Effector memory CD8-positive, alpha-beta T cell (primary cell): ENCODE measurements at regions not wholly inside any gene's neighbourhood (a gene's known extent, or its start where the extent isn't known, plus 50 kb on each side); places are given as distances from the start of the nearest gene placed in this dataset.
A peak's percentile ranks its signal among the peaks of the same experiment; 100 is the strongest.

Source experiments
- ATAC-seq: fragments of 150-1000 bp; cut with Tn5 transposase; replicated peaks from 2 replicates; pipeline ENCODE4 v1.10.0; 2021; ENCODE audit warnings: mild to moderate bottlenecking, moderate library complexity
- DNase-seq, 3 experiments: peaks; one replicate each; pipeline ENCODE4 v3.0.0; 2021
- H3K27ac Mint-ChIP-seq, 2 donors: one replicate each; pipeline ENCODE4 v1.8.0; 2022; ENCODE audit warnings: mild to moderate bottlenecking in 2 of 2, mixed read lengths in 2 of 2, moderate library complexity in 2 of 2
- H3K27me3 Mint-ChIP-seq, 2 donors: one replicate each; pipeline ENCODE4 v1.8.0; 2022; ENCODE audit warnings: mixed read lengths in 2 of 2
- H3K36me3 Mint-ChIP-seq: one replicate; pipeline ENCODE4 v1.8.0; 2022; ENCODE audit warnings: mild to moderate bottlenecking, moderate library complexity, mixed read lengths; ENCODE audit not compliant: insufficient read depth
- H3K4me1 Mint-ChIP-seq, 2 donors: one replicate each; pipeline ENCODE4 v1.8.0; 2022; ENCODE audit warnings: low read depth in 2 of 2, mixed read lengths in 2 of 2
- H3K4me3 Mint-ChIP-seq, 2 donors: one replicate each; pipeline ENCODE4 v1.8.0; 2022; ENCODE audit warnings: mild to moderate bottlenecking in 2 of 2, mixed read lengths in 2 of 2, moderate library complexity in 2 of 2
- H3K9me3 Mint-ChIP-seq, 2 donors: one replicate each; pipeline ENCODE4 v1.8.0; 2022; ENCODE audit warnings: mixed read lengths in 2 of 2

DNA sequence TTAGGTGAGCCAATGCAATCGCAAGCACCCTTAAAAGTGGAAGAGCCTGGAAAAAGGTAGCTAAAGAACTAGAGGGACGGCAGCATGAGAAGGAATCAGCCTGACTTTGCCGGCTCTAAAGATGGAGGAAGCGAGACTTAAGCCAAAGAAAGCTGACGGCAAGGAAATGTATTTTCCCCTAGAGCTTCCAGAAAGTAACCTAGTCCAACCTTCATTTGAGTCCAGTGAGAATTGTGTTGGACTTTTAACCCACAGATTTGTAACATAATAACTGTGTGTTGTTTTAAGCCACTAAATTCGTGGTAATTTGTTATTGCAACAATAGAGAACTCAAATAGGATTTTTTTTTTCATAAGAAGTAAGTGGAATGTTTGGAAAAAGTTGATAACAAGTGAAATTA, 212.7 kb upstream of the C1QTNF7 start:
- H3K4me1 Mint-ChIP-seq: no peaks in the 10 kb centered on the region
- H3K27ac Mint-ChIP-seq: no peak overlapping the region
- no peaks in the 10 kb centered on the region for H3K9me3 Mint-ChIP-seq
- H3K4me3 Mint-ChIP-seq: no peak overlapping the region
- no peak for DNase-seq
- no peaks in the 10 kb centered on the region for H3K36me3 Mint-ChIP-seq
- peaks cover 21 to 27% of the 10 kb centered on the region in 2 donors for H3K27me3 Mint-ChIP-seq
- ATAC-seq: no peak

DNA sequence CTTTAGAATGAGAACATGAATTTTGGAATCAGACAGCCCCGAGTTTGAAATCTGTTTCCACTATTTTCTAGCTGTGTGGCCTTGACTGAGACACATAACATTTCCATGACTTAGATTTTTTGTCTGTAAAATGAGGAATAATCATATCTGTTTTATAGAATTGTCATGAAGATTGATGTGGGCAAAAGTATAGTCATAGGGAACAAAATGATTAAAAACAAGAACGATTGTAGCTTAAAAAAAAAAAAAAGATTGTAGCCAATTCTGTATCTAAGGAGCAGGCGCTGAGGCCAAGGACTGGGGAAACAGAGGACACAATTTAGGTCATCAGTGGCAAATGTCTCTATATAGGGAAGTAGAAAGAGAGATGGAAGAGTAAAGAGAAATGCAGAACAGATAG, 201.6 kb upstream of the C1QTNF7 start:
- Mint-ChIP-seq H3K27me3 (no peaks in the 10 kb centered on the region), H3K4me3 (no peak overlapping the region), H3K4me1 (no peaks in the 10 kb centered on the region), H3K27ac (no peak overlapping the region), H3K36me3 (no peaks in the 10 kb centered on the region), H3K9me3 (no peaks in the 10 kb centered on the region)
- DNase-seq (no peak), ATAC-seq (no peak)

DNA sequence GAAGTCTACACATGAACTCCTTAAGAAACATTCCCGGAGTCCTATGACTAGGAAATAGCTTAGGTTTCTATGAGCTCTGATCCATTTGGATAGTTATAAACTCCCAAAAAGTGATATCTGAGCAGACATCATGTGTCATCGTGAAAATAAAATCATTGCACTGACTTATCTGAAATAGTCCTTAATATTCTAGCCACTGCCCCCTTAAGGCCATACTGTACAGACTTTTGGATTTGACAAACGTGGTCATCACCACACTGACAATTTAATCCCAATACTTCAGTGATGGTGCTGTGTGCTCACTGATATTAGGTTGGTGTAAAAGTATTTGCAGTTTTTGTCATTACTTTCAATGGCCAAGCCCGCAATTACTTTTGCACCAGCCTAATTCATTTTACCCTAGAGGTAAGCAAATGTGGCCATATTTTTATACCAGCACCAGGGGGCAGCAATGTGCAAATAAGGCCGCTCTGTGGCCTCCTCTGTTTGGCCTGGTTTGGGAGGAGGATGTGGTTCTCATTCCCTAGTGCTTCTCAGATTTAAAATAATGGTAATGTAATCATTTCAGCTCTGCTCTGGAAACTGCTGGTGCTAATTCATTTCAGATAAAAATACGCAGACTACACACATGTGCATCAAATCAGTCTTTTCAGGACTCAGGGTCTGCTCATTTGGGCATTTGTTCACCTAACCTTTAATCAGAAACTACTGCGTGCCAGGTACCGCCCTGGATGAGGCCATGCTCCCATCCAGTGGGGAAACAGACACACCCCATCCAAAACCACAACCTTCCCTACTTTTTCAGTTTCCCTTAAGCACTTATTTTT, 196.4 kb upstream of the C1QTNF7 start:
- no peaks in the 10 kb centered on the region for H3K27me3 Mint-ChIP-seq
- no peaks in the 10 kb centered on the region for H3K36me3 Mint-ChIP-seq
- H3K4me1 Mint-ChIP-seq: peaks cover 18 to 19% of the 10 kb centered on the region in 2 donors
- no peak overlapping the region for H3K4me3 Mint-ChIP-seq
- no peaks in the 10 kb centered on the region for H3K9me3 Mint-ChIP-seq
- H3K27ac Mint-ChIP-seq: no peak overlapping the region
- peak; percentile 60 to 67 (median 62) for DNase-seq
- ATAC-seq: peak; percentile 88

DNA sequence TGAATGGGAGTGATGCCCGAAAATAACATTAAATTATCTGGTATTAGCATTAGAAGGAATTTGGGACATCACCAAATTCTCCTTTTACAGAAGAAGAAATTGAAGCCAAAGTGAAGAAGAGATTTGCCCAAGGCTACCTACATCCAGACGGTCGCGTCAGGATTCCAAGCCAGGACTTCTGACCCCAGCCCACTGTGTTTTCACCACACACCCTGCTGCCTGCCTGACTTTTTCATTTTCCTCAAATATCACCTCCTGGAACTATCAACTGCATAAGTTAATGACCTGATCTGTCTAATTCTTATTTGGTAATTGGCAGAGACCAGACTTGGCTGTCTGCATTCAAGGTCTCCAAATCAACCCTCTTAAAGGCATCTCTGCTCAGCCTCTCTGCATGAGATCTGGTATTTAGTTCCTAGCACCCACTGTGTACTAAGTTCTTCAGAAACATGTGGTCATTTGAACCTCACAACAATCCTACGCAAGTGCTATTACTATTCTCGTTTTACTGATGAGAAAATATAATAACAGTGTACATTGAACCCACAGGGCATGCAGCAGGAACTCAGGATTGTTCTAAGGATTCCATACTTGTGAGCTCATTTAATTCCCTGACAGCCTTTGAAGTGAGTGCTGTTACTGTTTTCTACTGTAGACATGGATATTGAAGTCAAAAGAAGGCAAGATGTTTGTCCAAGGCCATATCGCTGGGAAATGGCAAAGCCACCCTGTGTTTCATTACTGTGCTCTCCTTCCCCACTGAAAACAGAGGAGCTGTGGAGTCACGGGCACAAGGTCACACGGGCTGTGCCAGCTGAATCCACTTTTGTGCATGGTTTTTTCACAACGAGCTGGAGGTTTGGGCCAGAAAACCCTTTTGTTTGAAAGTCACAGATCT, 195.2 kb upstream of the C1QTNF7 start:
- no peak for ATAC-seq
- no peaks in the 10 kb centered on the region for H3K36me3 Mint-ChIP-seq
- peak overlapping the region in 1 of 2 donors; percentile 55 for H3K4me3 Mint-ChIP-seq
- H3K9me3 Mint-ChIP-seq: no peaks in the 10 kb centered on the region
- H3K27me3 Mint-ChIP-seq: no peaks in the 10 kb centered on the region
- DNase-seq: no peak
- peaks cover 18 to 19% of the 10 kb centered on the region in 2 donors for H3K4me1 Mint-ChIP-seq
- peak overlapping the region; percentile 76 to 82 for H3K27ac Mint-ChIP-seq

DNA sequence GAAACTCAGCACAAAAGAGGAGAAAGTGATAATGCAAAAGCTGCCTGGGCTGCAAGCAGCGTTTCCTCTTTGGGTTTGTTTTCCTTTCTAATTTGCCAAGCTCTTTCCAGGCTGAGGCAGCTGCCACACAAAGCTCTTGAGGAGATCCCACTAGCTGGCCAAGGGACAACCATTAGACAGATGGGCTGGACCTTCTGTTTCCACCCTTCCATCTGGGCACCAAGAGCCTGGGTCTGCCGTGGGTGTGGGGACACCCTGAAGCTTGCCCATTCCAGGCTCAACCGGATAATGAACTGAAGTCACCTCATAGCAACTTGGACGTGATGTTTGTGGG, 194.6 kb upstream of the C1QTNF7 start:
- ATAC-seq: no peak
- H3K4me3 Mint-ChIP-seq: peak overlapping the region; percentile 51 to 55
- no peaks in the 10 kb centered on the region for H3K9me3 Mint-ChIP-seq
- H3K27ac Mint-ChIP-seq: peak overlapping the region; percentile 76 to 82
- H3K36me3 Mint-ChIP-seq: no peaks in the 10 kb centered on the region
- DNase-seq: no peak
- peaks cover 18 to 19% of the 10 kb centered on the region in 2 donors for H3K4me1 Mint-ChIP-seq
- H3K27me3 Mint-ChIP-seq: no peaks in the 10 kb centered on the region

DNA sequence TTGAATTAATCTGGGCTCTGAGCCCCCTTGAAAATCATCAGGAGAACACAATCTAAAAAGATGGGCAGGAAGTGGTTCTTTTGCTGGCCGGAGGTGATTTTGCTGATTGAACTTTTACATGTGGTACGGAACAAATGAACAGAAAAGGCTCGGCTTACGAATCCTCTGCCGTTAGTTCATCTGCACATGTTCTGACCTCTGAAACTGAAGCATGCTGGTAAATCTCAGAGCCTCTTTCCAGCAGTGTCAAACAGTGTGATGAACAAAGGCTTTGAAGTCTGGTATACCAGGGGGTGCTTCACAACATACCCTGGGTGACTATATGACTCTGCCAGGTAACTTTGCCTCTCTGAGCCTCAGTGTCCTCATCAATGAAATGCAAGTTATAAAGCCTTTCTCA, 194.2 kb upstream of the C1QTNF7 start:
- H3K27me3 Mint-ChIP-seq: no peaks in the 10 kb centered on the region
- no peaks in the 10 kb centered on the region for H3K9me3 Mint-ChIP-seq
- peak overlapping the region; percentile 76 to 82 for H3K27ac Mint-ChIP-seq
- DNase-seq (no peak), ATAC-seq (peak; percentile 53)
- peak overlapping the region; percentile 51 to 55 for H3K4me3 Mint-ChIP-seq
- H3K4me1 Mint-ChIP-seq: peaks cover 18 to 19% of the 10 kb centered on the region in 2 donors
- no peaks in the 10 kb centered on the region for H3K36me3 Mint-ChIP-seq

DNA sequence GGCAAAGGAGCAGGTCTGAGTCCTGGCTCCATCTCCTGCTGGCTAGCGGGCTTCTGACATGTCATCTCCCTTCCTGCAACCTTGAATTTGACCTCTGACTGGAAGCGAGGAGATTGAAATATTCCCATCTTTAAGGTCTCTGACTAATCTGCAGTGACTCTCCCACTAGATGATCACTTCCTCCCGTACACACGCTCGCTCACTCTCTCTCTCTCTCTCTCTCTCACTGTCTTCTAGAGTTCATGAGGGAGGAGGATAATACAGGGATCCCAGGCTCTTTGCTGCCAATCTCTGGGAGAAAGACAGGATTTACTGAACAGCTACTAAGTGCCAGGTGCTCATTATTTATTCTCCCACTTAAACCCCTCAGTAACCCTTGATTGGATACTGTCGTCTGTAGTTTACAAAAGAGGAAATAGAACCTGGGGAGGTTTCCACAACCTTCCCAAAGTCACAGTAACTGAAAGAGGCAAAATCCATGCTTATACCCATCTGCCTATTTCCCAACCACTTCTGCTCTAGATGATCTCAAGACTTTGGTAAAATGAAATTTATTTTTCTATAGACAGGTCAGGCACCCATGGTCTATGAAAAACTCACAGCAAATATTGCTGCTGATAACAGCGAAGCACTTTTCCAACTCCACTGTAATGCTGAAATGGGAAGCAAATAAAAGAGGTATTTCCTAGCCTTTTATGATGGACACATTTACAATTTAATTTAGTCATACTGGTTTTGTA, 193.5 kb upstream of the C1QTNF7 start:
- DNase-seq: no peak
- H3K4me3 Mint-ChIP-seq: peak overlapping the region; percentile 6 to 55
- no peaks in the 10 kb centered on the region for H3K36me3 Mint-ChIP-seq
- H3K27ac Mint-ChIP-seq: peak overlapping the region; percentile 76 to 82
- no peaks in the 10 kb centered on the region for H3K9me3 Mint-ChIP-seq
- H3K4me1 Mint-ChIP-seq: peaks cover 18 to 19% of the 10 kb centered on the region in 2 donors
- H3K27me3 Mint-ChIP-seq: no peaks in the 10 kb centered on the region
- no peak for ATAC-seq

DNA sequence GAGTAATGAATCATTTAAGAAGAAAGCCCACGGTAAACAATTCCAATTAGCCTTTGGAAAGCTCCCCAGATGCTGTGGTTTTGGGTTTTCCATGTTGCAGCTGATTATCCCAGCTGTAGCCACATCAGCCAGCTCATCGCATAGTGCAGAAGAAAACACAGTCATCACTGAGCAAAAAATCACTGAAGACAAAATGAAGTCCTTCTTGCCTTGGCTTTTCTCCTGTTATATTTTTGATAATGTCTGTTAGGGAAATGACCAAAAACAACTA, 193.0 kb upstream of the C1QTNF7 start:
- Mint-ChIP-seq H3K27me3 (no peaks in the 10 kb centered on the region), H3K9me3 (no peaks in the 10 kb centered on the region)

DNA sequence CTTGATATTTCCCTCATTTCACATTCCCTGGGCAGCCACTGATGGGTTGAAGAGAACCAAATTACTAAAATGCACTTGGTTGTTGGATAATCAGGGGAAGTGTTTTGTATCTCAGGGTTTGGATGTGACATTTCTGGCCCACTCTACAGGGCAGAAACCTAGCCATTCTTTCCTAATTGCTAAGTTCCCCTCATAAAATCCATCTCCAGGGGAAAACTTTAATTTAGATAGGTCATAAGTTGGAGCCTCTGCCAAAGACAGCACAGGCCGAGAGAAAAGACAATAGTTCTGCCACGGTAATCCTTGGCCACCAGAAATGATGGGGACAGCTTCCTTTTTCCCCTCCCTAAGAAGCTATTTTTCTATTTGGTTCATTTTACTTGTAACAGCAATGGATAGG, 192.7 kb upstream of the C1QTNF7 start:
- DNase-seq (no peak), ATAC-seq (no peak)
- H3K4me3 Mint-ChIP-seq: no peak overlapping the region
- H3K4me1 Mint-ChIP-seq: peaks cover 18 to 19% of the 10 kb centered on the region in 2 donors
- H3K27ac Mint-ChIP-seq: no peak overlapping the region
- no peaks in the 10 kb centered on the region for H3K27me3 Mint-ChIP-seq
- no peaks in the 10 kb centered on the region for H3K36me3 Mint-ChIP-seq
- H3K9me3 Mint-ChIP-seq: no peaks in the 10 kb centered on the region

More for the DNA sequence above, 193.0 kb upstream of the C1QTNF7 start:
- Mint-ChIP-seq H3K36me3 (no peaks in the 10 kb centered on the region), H3K4me1 (peaks cover 18 to 19% of the 10 kb centered on the region in 2 donors), H3K27ac (peak overlapping the region in 1 of 2 donors; percentile 76), H3K4me3 (no peak overlapping the region)
- no peak for DNase-seq
- ATAC-seq: no peak

DNA sequence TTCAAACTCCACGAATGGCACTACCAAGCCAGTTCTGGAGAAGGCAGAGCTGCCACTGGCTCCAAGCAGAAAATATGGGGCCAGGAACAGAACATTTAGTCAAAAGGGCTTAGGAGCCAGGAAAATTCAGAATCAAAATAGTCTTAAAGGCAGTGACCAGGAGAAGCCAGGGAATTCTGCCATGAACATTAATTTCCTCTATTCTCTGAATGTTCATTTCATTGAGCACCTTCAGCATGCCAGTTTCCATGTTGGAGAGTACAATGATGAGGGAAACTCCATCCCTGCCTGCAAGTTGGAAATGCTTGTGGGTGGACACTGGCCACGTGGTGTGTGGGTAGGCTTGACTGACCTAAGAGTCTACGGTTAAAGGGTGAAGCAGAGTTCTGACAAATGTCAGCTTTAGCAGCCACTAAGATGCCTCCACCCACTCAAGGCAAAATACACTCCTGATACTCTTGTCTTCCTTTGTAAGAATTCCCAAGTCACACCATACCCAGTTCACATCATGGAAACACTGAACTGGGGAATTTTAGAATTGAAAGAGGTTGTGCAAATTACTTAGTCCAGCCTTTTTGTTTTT, 190.1 kb upstream of the C1QTNF7 start:
- Mint-ChIP-seq H3K9me3 (no peaks in the 10 kb centered on the region), H3K36me3 (no peaks in the 10 kb centered on the region), H3K4me3 (no peak overlapping the region), H3K4me1 (peaks cover 16 to 17% of the 10 kb centered on the region in 2 donors), H3K27ac (no peak overlapping the region), H3K27me3 (no peaks in the 10 kb centered on the region)
- ATAC-seq (no peak), DNase-seq (no peak)

DNA sequence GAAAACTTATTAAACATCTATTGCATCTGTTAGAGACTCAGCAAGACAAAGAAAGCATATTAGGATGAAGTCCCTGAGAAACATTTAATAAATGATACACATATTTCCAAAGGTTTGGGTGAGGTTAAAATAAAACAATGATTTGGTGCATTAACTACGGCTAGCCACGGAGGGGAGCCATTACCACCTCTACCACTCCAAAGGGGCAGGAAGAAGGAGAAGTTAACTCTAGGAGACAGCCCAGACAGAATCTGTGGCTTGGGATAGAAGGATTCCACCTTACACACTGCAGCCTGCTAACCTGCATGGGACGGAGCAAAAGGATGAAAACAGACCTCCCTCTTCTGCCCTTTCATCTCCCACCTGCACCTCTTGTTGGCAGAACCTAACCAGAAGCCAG, 189.1 kb upstream of the C1QTNF7 start:
- Mint-ChIP-seq H3K9me3 (no peaks in the 10 kb centered on the region), H3K4me1 (peaks cover 6 to 7% of the 10 kb centered on the region in 2 donors), H3K27me3 (no peaks in the 10 kb centered on the region), H3K36me3 (no peaks in the 10 kb centered on the region), H3K4me3 (no peak overlapping the region), H3K27ac (no peak overlapping the region)
- ATAC-seq (no peak), DNase-seq (no peak)

DNA sequence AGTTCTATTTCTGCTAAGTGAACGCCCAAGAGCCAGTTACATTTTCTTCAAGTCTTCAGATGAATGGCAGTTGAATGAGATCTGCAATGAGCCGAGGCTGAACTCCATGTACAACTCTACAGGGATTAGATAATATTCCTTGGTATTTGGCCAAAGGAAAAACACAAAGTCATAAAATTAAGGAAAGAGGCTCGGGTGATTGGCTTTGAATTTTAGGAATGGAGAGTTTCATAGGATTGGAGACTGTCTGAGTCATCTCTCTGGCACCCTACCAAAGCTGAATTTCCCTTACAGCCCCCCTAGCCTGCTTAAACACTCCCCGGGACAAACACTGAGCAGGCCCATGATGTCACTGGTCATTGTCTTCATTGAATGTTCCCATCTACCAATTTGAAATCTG, 188.0 kb upstream of the C1QTNF7 start:
- no peaks in the 10 kb centered on the region for H3K36me3 Mint-ChIP-seq
- no peaks in the 10 kb centered on the region for H3K27me3 Mint-ChIP-seq
- H3K9me3 Mint-ChIP-seq: no peaks in the 10 kb centered on the region
- no peak for DNase-seq
- no peak overlapping the region for H3K27ac Mint-ChIP-seq
- no peak overlapping the region for H3K4me3 Mint-ChIP-seq
- ATAC-seq: no peak
- H3K4me1 Mint-ChIP-seq: no peaks in the 10 kb centered on the region

DNA sequence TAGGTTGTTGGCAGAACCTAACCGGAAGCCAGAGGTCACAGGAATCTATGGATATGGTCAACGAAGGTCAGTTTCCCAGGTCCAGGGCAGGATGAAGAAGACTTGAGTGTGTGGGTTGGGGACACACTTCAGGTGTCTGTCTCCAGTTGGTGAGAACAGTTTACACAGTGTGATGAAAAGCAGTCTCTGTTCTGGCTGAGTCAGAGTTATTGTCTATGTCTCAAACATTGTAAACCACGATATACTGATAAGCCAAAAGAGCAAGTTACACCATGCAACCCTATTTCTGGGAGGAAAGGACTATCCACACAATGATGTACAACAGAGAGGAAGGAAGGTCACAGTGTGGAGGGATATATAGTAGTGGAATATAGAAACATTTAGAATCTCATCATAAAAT, 187.1 kb upstream of the C1QTNF7 start:
- Mint-ChIP-seq H3K4me1 (no peaks in the 10 kb centered on the region), H3K36me3 (no peaks in the 10 kb centered on the region), H3K27me3 (no peaks in the 10 kb centered on the region), H3K9me3 (no peaks in the 10 kb centered on the region), H3K27ac (no peak overlapping the region), H3K4me3 (no peak overlapping the region)
- DNase-seq (no peak), ATAC-seq (no peak)
